Trophoblast cell (in vitro differentiated cells and primary cell): ENCODE measurements at regions not wholly inside any gene's neighbourhood (a gene's known extent, or its start where the extent isn't known, plus 50 kb on each side); places are given as distances from the start of the nearest gene placed in this dataset.

ENCODE experiments used
- DNase-seq, 2 donors: peaks; one replicate each; pipeline ENCODE4 v3.0.0-alpha.2; 2016
- H2AFZ ChIP-seq: 2 replicates; pipeline ENCODE4 v1.6.1; 2013; ENCODE audit warnings: low read length, moderate library complexity, mild to moderate bottlenecking; ENCODE audit not compliant: insufficient read depth, poor library complexity
- H2AK5ac ChIP-seq: 2 replicates; pipeline ENCODE4 v1.6.1; 2013; ENCODE audit warnings: mild to moderate bottlenecking, low read length
- H2BK120ac ChIP-seq: 2 replicates; pipeline ENCODE4 v1.6.1; 2013; ENCODE audit warnings: low read length, mild to moderate bottlenecking, moderate library complexity; ENCODE audit not compliant: insufficient read depth, poor library complexity
- H2BK12ac ChIP-seq: 2 replicates; pipeline ENCODE4 v1.6.1; 2013; ENCODE audit warnings: mild to moderate bottlenecking, low read length, moderate library complexity
- H2BK5ac ChIP-seq: 2 replicates; pipeline ENCODE4 v1.6.1; 2013; ENCODE audit warnings: low read length, low read depth, moderate library complexity, mild to moderate bottlenecking; ENCODE audit not compliant: poor library complexity
- H3K14ac ChIP-seq: 2 replicates; pipeline ENCODE4 v1.6.1; 2013; ENCODE audit warnings: mild to moderate bottlenecking, low read length
- H3K18ac ChIP-seq: 2 replicates; pipeline ENCODE4 v1.6.1; 2013; ENCODE audit warnings: mild to moderate bottlenecking, low read length
- H3K23ac ChIP-seq: 2 replicates; pipeline ENCODE4 v1.6.1; 2013; ENCODE audit warnings: low read length
- H3K27ac ChIP-seq: 2 replicates; pipeline ENCODE4 v1.5.1; 2013; ENCODE audit warnings: low read depth, mild to moderate bottlenecking, inconsistent platforms, low read length, moderate library complexity
- H3K27me3 ChIP-seq: 2 replicates; pipeline ENCODE4 v1.6.1; 2013; ENCODE audit warnings: inconsistent platforms, mild to moderate bottlenecking, low read length, moderate library complexity; ENCODE audit not compliant: insufficient read depth
- H3K36me3 ChIP-seq, 2 experiments: 1 replicate in 1 of 2; 2 replicates in 1 of 2; pipeline ENCODE4 v1.6.1; 2013; ENCODE audit warnings: low read length in 2 of 2, mild to moderate bottlenecking in 2 of 2, moderate library complexity in 1 of 2; ENCODE audit not compliant: insufficient read depth in 2 of 2, control insufficient read depth in 1 of 2
- H3K4ac ChIP-seq: 2 replicates; pipeline ENCODE4 v1.6.1; 2013; ENCODE audit warnings: low read depth, mild to moderate bottlenecking, low read length, moderate library complexity
- H3K4me1 ChIP-seq, 2 experiments: 1 replicate in 1 of 2; 2 replicates in 1 of 2; pipeline ENCODE4 v1.6.1; 2013; ENCODE audit warnings: low read length in 2 of 2, mild to moderate bottlenecking in 2 of 2, moderate library complexity in 1 of 2; ENCODE audit not compliant: insufficient read depth in 2 of 2, control insufficient read depth in 1 of 2
- H3K4me2 ChIP-seq: 2 replicates; pipeline ENCODE4 v1.6.1; 2013; ENCODE audit warnings: inconsistent platforms, mild to moderate bottlenecking, low read length, moderate library complexity
- H3K4me3 ChIP-seq: 2 replicates; pipeline ENCODE4 v1.5.1; 2013; ENCODE audit warnings: mild to moderate bottlenecking, low read depth, low read length, inconsistent platforms
- H3K79me1 ChIP-seq: one replicate; pipeline ENCODE4 v1.6.1; 2013; ENCODE audit warnings: low read length
- H3K79me2 ChIP-seq: 2 replicates; pipeline ENCODE4 v1.6.1; 2013; ENCODE audit warnings: low read length, mild to moderate bottlenecking; ENCODE audit not compliant: control insufficient read depth, insufficient read depth, poor library complexity
- H3K9ac ChIP-seq: 2 replicates; pipeline ENCODE4 v1.6.1; 2013; ENCODE audit warnings: mild to moderate bottlenecking, low read length
- H3K9me3 ChIP-seq: 2 replicates; pipeline ENCODE4 v1.6.1; 2013; ENCODE audit warnings: low read depth, mild to moderate bottlenecking, control low read depth, inconsistent platforms, low read length; ENCODE audit not compliant: insufficient read depth
- H4K12ac ChIP-seq: 2 replicates; pipeline ENCODE4 v1.6.1; 2013; ENCODE audit warnings: low read depth, mild to moderate bottlenecking, low read length, moderate library complexity
- H4K8ac ChIP-seq: 2 replicates; pipeline ENCODE4 v1.6.1; 2013; ENCODE audit warnings: low read depth, mild to moderate bottlenecking, low read length, moderate library complexity
- H4K91ac ChIP-seq: one replicate; pipeline ENCODE4 v1.6.1; 2013; ENCODE audit warnings: low read depth, mild to moderate bottlenecking, low read length, moderate library complexity
- WGBS: extraction: QIAGEN DNeasy Blood & Tissue Kit; methylation state at CpG from one replicate; pipeline ENCODE4 v1.1.7; 2013; ENCODE audit warnings: missing lambda C conversion rate; ENCODE audit not compliant: insufficient read length, insufficient coverage; ENCODE audit errors: extremely low coverage; 5-methylcytosine and 5-hydroxymethylcytosine counted together

DNA sequence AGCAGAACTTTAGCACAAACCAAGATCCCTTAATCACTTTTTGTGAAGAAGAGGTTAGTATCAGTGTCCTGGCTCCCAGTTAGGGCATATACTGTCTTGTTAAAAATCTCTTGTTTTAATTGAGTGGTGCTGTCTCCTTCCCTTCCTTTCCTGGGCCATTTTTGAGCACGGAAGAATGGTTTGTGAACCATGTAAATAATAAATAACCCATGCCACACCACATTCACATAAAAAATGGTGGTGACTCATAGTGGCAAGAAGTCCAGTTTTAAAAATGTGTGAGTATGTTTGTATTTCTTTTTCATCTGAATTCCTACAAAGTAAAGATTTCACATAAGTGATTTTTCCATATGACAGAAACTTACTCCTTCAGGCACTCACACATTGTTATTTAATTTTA is 59.1 kb upstream of the SPRED1 start:
- H2AK5ac ChIP-seq, result no peak overlapping the region

DNA sequence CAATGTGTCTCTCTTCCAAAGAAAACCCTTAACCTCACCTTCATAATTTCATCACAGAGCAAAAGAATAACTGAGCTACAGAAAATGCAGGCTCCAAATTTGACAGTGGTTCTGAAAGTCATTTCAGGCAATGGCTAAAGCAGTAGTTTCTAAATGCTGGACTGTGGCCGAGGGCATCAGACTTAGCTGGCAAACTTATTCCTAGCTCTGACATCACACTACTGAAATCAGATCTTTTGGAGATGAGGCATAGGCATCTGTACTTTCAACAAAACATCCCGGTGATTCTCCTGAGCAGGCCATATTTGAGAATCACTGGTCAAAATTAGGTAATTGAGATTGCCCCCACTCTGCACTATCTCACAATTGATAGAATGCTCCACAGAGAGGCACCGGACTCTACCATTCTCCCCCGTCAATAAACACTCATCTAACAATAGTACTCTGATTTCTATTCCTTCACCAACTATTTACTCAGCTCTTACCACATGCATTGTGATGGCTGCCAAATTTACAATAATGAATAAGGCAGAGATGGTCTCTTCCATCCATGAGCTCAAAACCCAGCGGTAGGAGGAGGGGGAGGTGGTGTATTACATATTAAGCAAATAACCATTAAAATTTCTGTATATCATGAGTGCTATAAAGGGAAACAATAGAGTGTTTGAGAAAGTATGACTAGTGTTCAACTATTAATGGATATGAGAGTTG is 57.3 kb upstream of the SPRED1 start:
- H2AK5ac ChIP-seq, result no peak overlapping the region
- no peak overlapping the region for H3K4me3 ChIP-seq
- H3K18ac ChIP-seq, result no peak overlapping the region
- no peak for DNase-seq
- H3K4me1 ChIP-seq, result no peaks in the 10 kb centered on the region
- 100% methylated on average over 1 of the region's 5 CpGs for WGBS
- no peak overlapping the region for H3K9ac ChIP-seq
- H4K12ac ChIP-seq, result no peak overlapping the region
- H3K4me2 ChIP-seq, result no peak overlapping the region
- H3K79me1 ChIP-seq, result no peaks in the 10 kb centered on the region
- H4K8ac ChIP-seq, result no peak overlapping the region
- no peak overlapping the region for H2BK5ac ChIP-seq
- H3K4ac ChIP-seq, result no peak overlapping the region
- H3K14ac ChIP-seq, result no peak overlapping the region
- H3K23ac ChIP-seq, result no peak overlapping the region
- no peak overlapping the region for H2BK12ac ChIP-seq
- no peaks in the 10 kb centered on the region for H3K9me3 ChIP-seq
- H4K91ac ChIP-seq, result no peak overlapping the region
- H2AFZ ChIP-seq, result no peak overlapping the region
- H3K27me3 ChIP-seq, result no peaks in the 10 kb centered on the region
- no peak overlapping the region for H3K27ac ChIP-seq
- H2BK120ac ChIP-seq, result no peak overlapping the region
- H3K36me3 ChIP-seq, result no peaks in the 10 kb centered on the region
- no peaks in the 10 kb centered on the region for H3K79me2 ChIP-seq

More for the DNA sequence above, 59.1 kb upstream of the SPRED1 start:
- H2BK12ac ChIP-seq, result no peak overlapping the region
- H4K8ac ChIP-seq, result no peak overlapping the region
- WGBS, result no CpG with 5 or more reads among the region's 1 CpG
- H3K23ac ChIP-seq, result no peak overlapping the region
- no peaks in the 10 kb centered on the region for H3K27me3 ChIP-seq
- H3K36me3 ChIP-seq, result no peaks in the 10 kb centered on the region
- no peak overlapping the region for H3K4me3 ChIP-seq
- H3K14ac ChIP-seq, result no peak overlapping the region
- H3K9ac ChIP-seq, result no peak overlapping the region
- no peak overlapping the region for H3K4me2 ChIP-seq
- no peak overlapping the region for H2BK120ac ChIP-seq
- H2AFZ ChIP-seq, result no peak overlapping the region
- no peak overlapping the region for H3K4ac ChIP-seq
- no peaks in the 10 kb centered on the region for H3K9me3 ChIP-seq
- H2BK5ac ChIP-seq, result no peak overlapping the region
- no peaks in the 10 kb centered on the region for H3K79me1 ChIP-seq
- no peak overlapping the region for H4K91ac ChIP-seq
- DNase-seq, result no peak
- no peak overlapping the region for H4K12ac ChIP-seq
- no peak overlapping the region for H3K27ac ChIP-seq
- no peaks in the 10 kb centered on the region for H3K4me1 ChIP-seq
- no peaks in the 10 kb centered on the region for H3K79me2 ChIP-seq
- H3K18ac ChIP-seq, result no peak overlapping the region

DNA sequence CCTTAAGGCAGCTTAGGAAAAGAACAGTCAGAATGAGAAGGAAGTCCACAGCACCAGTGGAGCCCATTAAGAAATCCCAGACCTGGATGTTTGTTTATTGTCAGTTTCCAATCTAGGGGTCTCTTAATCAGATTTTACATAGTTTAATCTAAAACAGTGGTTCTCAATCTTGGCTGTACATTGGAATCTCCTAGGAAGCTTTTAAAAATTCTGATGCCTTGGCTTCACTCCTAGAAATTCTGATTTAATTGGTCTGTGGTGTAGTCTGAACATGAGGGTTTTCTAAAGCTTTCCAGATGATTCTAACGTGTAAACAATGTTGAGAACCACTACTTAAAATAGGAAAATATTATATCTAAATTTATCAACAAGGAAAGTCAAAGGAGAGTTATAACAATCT is 56.6 kb upstream of the SPRED1 start:
- H3K27me3 ChIP-seq, result no peaks in the 10 kb centered on the region
- H3K4me1 ChIP-seq, result no peaks in the 10 kb centered on the region
- H3K18ac ChIP-seq, result no peak overlapping the region
- H4K12ac ChIP-seq, result no peak overlapping the region
- no peak overlapping the region for H2BK5ac ChIP-seq
- no CpG with 5 or more reads among the region's 1 CpG for WGBS
- no peak overlapping the region for H4K91ac ChIP-seq
- H3K14ac ChIP-seq, result no peak overlapping the region
- no peak overlapping the region for H3K23ac ChIP-seq
- H2AK5ac ChIP-seq, result no peak overlapping the region
- no peak overlapping the region for H3K4ac ChIP-seq
- H3K79me1 ChIP-seq, result no peaks in the 10 kb centered on the region
- H2AFZ ChIP-seq, result no peak overlapping the region
- DNase-seq, result no peak
- H3K27ac ChIP-seq, result no peak overlapping the region
- H3K9me3 ChIP-seq, result no peaks in the 10 kb centered on the region
- no peak overlapping the region for H4K8ac ChIP-seq
- H2BK120ac ChIP-seq, result no peak overlapping the region
- H3K9ac ChIP-seq, result no peak overlapping the region
- H3K4me2 ChIP-seq, result no peak overlapping the region
- H3K4me3 ChIP-seq, result no peak overlapping the region
- H2BK12ac ChIP-seq, result no peak overlapping the region
- no peaks in the 10 kb centered on the region for H3K79me2 ChIP-seq
- no peaks in the 10 kb centered on the region for H3K36me3 ChIP-seq

DNA sequence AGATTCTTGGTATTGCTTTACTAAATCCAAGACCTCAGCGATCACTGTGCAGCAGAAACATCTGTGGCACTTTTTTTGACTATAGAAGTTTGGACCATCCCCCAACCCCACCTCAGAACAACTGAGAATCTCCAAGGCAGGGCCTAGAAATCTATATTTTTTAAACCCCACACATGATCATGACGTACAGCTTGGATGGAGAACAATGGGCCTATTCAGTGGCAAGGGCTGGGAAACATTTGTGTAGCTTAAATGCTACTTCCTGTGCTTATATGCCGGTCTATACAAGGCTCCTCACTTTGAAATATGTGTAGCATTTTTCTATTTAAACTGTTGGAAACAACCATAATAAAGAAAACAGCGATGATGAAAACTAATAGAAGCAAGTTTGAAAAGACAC is 55.1 kb upstream of the SPRED1 start:
- Histone ChIP-seq H3K79me2 (no peaks in the 10 kb centered on the region), H2BK12ac (no peak overlapping the region), H3K23ac (no peak overlapping the region), H3K4me3 (no peak overlapping the region), H3K4ac (no peak overlapping the region), H3K36me3 (no peaks in the 10 kb centered on the region), H3K18ac (no peak overlapping the region), H4K12ac (no peak overlapping the region), H3K9me3 (no peaks in the 10 kb centered on the region), H4K91ac (no peak overlapping the region), H2AFZ (no peak overlapping the region), H2AK5ac (no peak overlapping the region), H3K9ac (no peak overlapping the region), H3K14ac (no peak overlapping the region), H3K4me1 (no peaks in the 10 kb centered on the region), H3K27me3 (no peaks in the 10 kb centered on the region), H3K4me2 (no peak overlapping the region), H2BK5ac (no peak overlapping the region), H3K27ac (no peak overlapping the region), H3K79me1 (no peaks in the 10 kb centered on the region), H2BK120ac (no peak overlapping the region), H4K8ac (no peak overlapping the region)
- no peak for DNase-seq
- no CpG with 5 or more reads among the region's 4 CpGs for WGBS
